HG03135 (cell line): ENCODE measurements at regions not wholly inside any gene's neighbourhood (a gene's known extent, or its start where the extent isn't known, plus 50 kb on each side); places are given as distances from the start of the nearest gene placed in this dataset.
"Not testable (repeated sequence)": the region's sequence is repeated elsewhere in the genome, so short reads cannot be mapped to it uniquely, and the experiment has no call there.

Experiments
- ATAC-seq: cut with Tn5 transposase; IDR thresholded peaks from one replicate; pipeline ENCODE4 v1.9.1; 2021; ENCODE audit warnings: mild to moderate bottlenecking, moderate library complexity; ENCODE audit not compliant: unreplicated experiment

- ATAC-seq = no peak
Observed at GRCh38 chr9:88916894-88917293, 74.4 kb upstream of the S1PR3 start.

GRCh38 chr9:88917375-88917774, 73.9 kb upstream of the S1PR3 start:
- ATAC-seq = no peak

- ATAC-seq = not testable (repeated sequence)
Observed at GRCh38 chr9:88918537-88918936, 72.7 kb upstream of the S1PR3 start.

- ATAC-seq = no peak
Observed at GRCh38 chr9:88920645-88921044, 70.6 kb upstream of the S1PR3 start.

- ATAC-seq = no peak
Observed at GRCh38 chr9:88922091-88922490, 69.2 kb upstream of the S1PR3 start.

GRCh38 chr9:88923092-88923491, 68.2 kb upstream of the S1PR3 start:
- no peak for ATAC-seq

- ATAC-seq = no peak
Observed at GRCh38 chr9:88923653-88924288, 67.5 kb upstream of the S1PR3 start.

GRCh38 chr9:88925481-88925880, 65.8 kb upstream of the S1PR3 start:
- ATAC-seq = no peak

GRCh38 chr9:88926781-88927505, 64.3 kb upstream of the S1PR3 start:
- ATAC-seq = no peak

GRCh38 chr9:88927510-88927909, 63.8 kb upstream of the S1PR3 start:
- peak; percentile 54 for ATAC-seq

- no peak for ATAC-seq
Observed at GRCh38 chr9:88930716-88931115, 60.6 kb upstream of the S1PR3 start.

- ATAC-seq = no peak
Observed at GRCh38 chr9:88932766-88933165, 58.5 kb upstream of the S1PR3 start.

GRCh38 chr9:88933607-88934379, 57.5 kb upstream of the S1PR3 start:
- ATAC-seq = no peak

- no peak for ATAC-seq
Observed at GRCh38 chr9:88934876-88935535, 56.3 kb upstream of the S1PR3 start.

- no peak for ATAC-seq
Observed at GRCh38 chr9:88936132-88936531, 55.1 kb upstream of the S1PR3 start.

- ATAC-seq = no peak
Observed at GRCh38 chr9:88936668-88937067, 54.6 kb upstream of the S1PR3 start.

GRCh38 chr9:88937248-88937647, 54.0 kb upstream of the S1PR3 start:
- ATAC-seq = no peak

- no peak for ATAC-seq
Observed at GRCh38 chr9:88938189-88938588, 53.1 kb upstream of the S1PR3 start.
